ENCODE measurements at regions not wholly inside any gene's neighbourhood (a gene's known extent, or its start where the extent isn't known, plus 50 kb on each side); places are given as distances from the start of the nearest gene placed in this dataset.

DNA sequence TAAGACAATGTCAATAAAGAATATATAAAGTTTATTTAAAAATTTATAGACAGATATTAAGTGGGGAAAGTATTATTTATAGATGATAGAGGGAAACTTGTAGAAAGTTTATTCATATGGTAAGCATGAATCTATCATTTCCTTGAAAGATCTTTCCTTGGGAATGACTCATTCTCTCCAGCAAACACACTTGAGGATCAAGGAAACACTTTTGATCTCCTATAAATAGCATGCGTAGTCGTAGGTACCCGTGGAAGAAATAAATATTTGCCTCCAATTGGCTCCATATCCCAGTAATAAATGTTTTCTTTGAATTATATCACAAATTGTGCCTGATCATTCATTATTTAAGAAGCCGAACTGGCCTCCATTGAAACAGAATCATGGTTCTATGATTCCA, 483.4 kb downstream of the RNF144A start:
- Mint-ChIP-seq H3K36me3 (ENCODE audit: low read depth) (no peaks in the 10 kb centered on the region), H3K27ac (no peak overlapping the region), H3K9me3 (peaks cover 18% of the 10 kb centered on the region), H3K27me3 (ENCODE audit: insufficient read depth) (no peaks in the 10 kb centered on the region), H3K4me3 (no peak overlapping the region), H3K4me1 (ENCODE audit: low read depth) (no peaks in the 10 kb centered on the region)
- DNase-seq, result no peak
- TF ChIP-seq, protein P1, sequence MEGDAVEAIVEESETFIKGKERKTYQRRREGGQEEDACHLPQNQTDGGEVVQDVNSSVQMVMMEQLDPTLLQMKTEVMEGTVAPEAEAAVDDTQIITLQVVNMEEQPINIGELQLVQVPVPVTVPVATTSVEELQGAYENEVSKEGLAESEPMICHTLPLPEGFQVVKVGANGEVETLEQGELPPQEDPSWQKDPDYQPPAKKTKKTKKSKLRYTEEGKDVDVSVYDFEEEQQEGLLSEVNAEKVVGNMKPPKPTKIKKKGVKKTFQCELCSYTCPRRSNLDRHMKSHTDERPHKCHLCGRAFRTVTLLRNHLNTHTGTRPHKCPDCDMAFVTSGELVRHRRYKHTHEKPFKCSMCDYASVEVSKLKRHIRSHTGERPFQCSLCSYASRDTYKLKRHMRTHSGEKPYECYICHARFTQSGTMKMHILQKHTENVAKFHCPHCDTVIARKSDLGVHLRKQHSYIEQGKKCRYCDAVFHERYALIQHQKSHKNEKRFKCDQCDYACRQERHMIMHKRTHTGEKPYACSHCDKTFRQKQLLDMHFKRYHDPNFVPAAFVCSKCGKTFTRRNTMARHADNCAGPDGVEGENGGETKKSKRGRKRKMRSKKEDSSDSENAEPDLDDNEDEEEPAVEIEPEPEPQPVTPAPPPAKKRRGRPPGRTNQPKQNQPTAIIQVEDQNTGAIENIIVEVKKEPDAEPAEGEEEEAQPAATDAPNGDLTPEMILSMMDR (IDR thresholded peaks at IDR 0.05), result no peak

DNA sequence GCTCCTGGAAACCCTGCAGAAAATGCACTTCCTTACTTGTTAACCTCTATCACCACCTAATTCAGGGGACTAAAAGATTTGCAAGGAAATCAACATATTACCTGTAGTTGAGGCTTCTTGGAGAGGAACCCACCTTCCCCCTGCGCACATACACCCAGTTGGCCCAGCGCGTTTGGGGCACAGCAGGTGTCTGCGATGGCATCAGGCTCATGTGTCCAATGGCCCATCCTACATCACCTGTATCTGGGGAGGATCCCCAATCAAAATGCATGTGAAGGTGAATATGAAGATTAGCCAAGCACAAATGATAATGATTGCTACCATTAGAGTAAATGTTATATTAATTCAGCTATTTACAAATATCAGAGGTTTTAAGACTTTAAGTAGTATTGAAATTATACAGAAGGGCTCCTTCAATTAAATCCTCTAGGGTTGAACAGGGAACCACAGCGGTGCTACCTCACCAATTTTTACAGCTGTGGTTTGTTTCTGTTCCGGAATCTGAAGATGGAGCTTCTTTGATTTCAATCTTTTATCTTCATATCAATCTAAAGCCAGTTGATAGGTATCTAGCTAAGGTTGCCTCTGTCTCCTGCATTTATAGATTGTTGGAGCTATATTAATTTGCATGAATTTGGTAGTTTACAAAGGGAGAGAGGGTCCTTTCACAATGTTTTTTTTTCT, 486.0 kb downstream of the RNF144A start:
- TF ChIP-seq, protein P1 (IDR thresholded peaks at IDR 0.05), result no peak
- no peak for DNase-seq
- no peaks in the 10 kb centered on the region for H3K36me3 Mint-ChIP-seq (ENCODE audit: low read depth)
- H3K4me3 Mint-ChIP-seq, result no peak overlapping the region
- H3K9me3 Mint-ChIP-seq, result peaks cover 25% of the 10 kb centered on the region
- H3K4me1 Mint-ChIP-seq (ENCODE audit: low read depth), result no peaks in the 10 kb centered on the region
- H3K27me3 Mint-ChIP-seq (ENCODE audit: insufficient read depth), result no peaks in the 10 kb centered on the region
- no peak overlapping the region for H3K27ac Mint-ChIP-seq

DNA sequence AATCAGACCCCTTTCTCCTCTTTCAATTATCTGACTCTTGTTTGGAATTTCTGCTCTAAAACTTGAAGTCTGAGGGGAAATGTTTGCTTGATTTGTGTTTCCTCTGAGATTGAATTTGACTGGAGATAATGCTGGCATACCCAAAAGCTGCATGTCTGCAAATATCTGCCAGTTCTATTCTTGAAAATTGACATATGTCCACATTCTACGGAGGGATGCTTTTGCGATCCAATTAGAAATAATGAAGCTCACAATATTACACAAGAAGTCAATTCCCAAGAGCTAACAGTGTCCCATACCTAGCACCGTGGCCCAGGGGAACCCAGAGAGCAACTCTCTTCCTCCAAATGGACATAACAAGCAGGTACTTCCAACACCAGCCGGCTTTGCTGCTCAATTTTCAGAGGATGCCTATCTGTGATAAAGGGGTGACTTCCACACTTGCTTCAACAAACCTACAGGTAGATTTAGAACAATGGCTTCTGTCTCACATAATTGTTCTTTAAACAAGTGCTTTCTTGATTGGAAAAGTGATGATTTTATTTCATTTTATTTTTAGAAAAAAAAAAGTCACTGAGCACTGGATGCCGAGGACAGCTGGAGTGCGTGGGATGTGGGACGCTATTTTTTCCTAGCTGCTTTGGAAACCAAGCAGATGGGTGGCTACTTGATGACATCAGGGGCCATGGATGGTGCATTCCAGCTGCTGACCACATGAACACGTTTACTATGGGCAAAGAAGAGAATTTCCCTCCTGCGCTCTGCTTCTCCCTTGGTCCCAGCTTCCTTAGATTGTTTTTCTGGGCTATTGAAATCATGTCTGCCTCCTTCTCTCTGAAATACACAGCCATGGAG, 488.9 kb downstream of the RNF144A start:
- H3K27ac Mint-ChIP-seq, result no peak overlapping the region
- no peaks in the 10 kb centered on the region for H3K36me3 Mint-ChIP-seq (ENCODE audit: low read depth)
- H3K4me1 Mint-ChIP-seq (ENCODE audit: low read depth), result no peaks in the 10 kb centered on the region
- no peak overlapping the region for H3K4me3 Mint-ChIP-seq
- no peaks in the 10 kb centered on the region for H3K27me3 Mint-ChIP-seq (ENCODE audit: insufficient read depth)
- TF ChIP-seq, protein P1 (IDR thresholded peaks at IDR 0.05), result no peak
- H3K9me3 Mint-ChIP-seq, result peaks cover 25% of the 10 kb centered on the region
- DNase-seq, result no peak

DNA sequence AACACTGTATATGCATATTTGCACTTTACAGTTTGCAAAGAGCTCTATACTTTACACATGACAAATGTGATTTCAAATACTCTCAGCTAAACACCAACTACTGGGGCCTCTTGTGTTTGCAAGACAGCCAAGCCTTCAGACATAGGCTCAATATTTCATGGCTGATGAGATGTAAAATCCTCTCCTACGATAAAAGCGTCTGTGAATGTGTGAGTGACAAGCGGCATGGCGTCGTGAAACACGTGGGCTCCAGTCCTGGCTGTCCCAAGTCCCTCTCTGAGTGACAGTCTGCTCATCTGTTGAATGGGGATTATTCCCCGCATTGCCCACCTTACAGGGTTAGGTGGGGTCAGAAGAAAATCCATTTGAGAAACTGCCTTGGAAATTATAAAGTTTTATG, 489.8 kb downstream of the RNF144A start:
- Mint-ChIP-seq H3K9me3 (peaks cover 25% of the 10 kb centered on the region), H3K4me1 (ENCODE audit: low read depth) (no peaks in the 10 kb centered on the region), H3K4me3 (no peak overlapping the region), H3K27ac (no peak overlapping the region), H3K27me3 (ENCODE audit: insufficient read depth) (no peaks in the 10 kb centered on the region), H3K36me3 (ENCODE audit: low read depth) (no peaks in the 10 kb centered on the region)
- DNase-seq, result no peak
- TF ChIP-seq, protein P1 (IDR thresholded peaks at IDR 0.05), result no peak

DNA sequence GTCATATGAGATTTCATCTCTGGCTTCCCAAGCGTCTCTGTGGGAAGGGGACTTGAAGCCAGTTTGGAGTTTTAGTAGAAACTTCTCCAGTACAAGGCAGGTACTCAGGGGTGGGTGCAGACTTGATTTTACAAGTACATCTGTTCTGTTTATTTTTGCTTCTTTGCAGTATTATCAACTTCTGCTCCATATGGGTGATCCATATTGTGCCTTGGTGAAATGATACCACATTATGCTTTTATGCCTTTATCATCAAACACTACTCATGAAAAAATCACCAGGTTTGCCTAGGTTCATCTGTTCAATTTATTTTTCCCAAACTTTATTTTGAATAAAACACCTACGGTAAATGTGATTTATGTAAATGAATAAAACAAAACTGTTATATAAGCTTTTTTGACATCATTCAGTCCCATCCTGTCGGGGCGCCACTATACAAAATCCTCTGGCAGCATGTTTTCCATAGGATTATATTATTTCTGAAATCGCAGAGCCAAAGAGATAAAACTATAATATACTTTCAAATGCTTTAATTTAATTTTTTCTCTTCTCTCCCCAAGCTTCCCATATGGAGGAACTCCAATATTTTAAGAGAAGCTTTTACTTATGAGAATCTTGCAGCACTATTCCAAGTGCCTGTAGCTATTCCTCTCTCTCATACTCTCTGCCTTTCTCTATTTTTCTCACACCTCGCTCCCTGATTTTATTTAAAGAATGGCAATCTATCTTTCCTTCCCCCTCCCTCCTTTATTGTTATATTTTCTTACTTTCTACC, 490.9 kb downstream of the RNF144A start:
- H3K9me3 Mint-ChIP-seq, result peaks cover 16% of the 10 kb centered on the region

More for the DNA sequence above, 490.9 kb downstream of the RNF144A start:
- Mint-ChIP-seq H3K4me3 (no peak overlapping the region), H3K27ac (no peak overlapping the region), H3K27me3 (ENCODE audit: insufficient read depth) (no peaks in the 10 kb centered on the region), H3K36me3 (ENCODE audit: low read depth) (no peaks in the 10 kb centered on the region), H3K4me1 (ENCODE audit: low read depth) (no peaks in the 10 kb centered on the region)
- TF ChIP-seq, protein P1 (IDR thresholded peaks at IDR 0.05), result no peak
- DNase-seq, result no peak

All from HFFc6 (cell line).